A549 (cell line): ENCODE measurements at regions not wholly inside any gene's neighbourhood (a gene's known extent, or its start where the extent isn't known, plus 50 kb on each side); places are given as distances from the start of the nearest gene placed in this dataset.

Source experiments
- MAZ ChIP-seq: fragments of 150-350 bp; IDR thresholded peaks from 2 replicates; pipeline ENCODE4 v1.6.1; 2014; ENCODE audit warnings: antibody characterized with exemption, low read depth, low read length, borderline replicate concordance
- PBX3 ChIP-seq: IDR thresholded peaks from 2 replicates; pipeline ENCODE4 v1.6.1; 2012
- PHF8 ChIP-seq: fragments of 200-600 bp; sonication (generic); IDR thresholded peaks from 2 replicates; pipeline ENCODE4 v1.6.1; 2016; ENCODE audit warnings: low read depth, mild to moderate bottlenecking, antibody characterized with exemption, moderate library complexity, borderline replicate concordance
- POLR2A ChIP-seq: IDR thresholded peaks from 2 replicates; pipeline ENCODE4 v1.6.1; 2012; ENCODE audit warnings: mild to moderate bottlenecking, low read length
- POLR2AphosphoS2 ChIP-seq: conservative IDR thresholded peaks from 2 replicates; pipeline ENCODE4 v1.6.1; 2012; ENCODE audit warnings: low read length, improper control_type of control experiment, inconsistent platforms
- RAD21 ChIP-seq, 2 experiments: fragments of >200 bp in 1 of 2; sonication (Bioruptor Twin) in 1 of 2; formaldehyde crosslinking in 1 of 2; IDR thresholded peaks in 1 of 2; conservative IDR thresholded peaks in 1 of 2; 2 replicates in 1 of 2; 3 replicates in 1 of 2; pipeline ENCODE4 v1.6.1; 2012 to 2018; ENCODE audit warnings: inconsistent platforms in 1 of 2
- SMC3 ChIP-seq: fragments of >200 bp; sonication (Bioruptor Twin); formaldehyde crosslinking; IDR thresholded peaks from 3 replicates; pipeline ENCODE4 v1.6.1; 2018; ENCODE audit warnings: inconsistent platforms
- TP53 ChIP-seq: fragments of 250-450 bp; sonication (Bioruptor Pico); IDR thresholded peaks from 2 replicates; pipeline ENCODE4 v1.5.0; 2021; ENCODE audit warnings: mild to moderate bottlenecking, moderate library complexity
- TF ChIP-seq, protein P1 (sequence below): fragments of >200 bp; sonication (Bioruptor Twin); formaldehyde crosslinking; IDR thresholded peaks from 3 replicates; pipeline ENCODE4 v1.5.1; 2016

DNA sequence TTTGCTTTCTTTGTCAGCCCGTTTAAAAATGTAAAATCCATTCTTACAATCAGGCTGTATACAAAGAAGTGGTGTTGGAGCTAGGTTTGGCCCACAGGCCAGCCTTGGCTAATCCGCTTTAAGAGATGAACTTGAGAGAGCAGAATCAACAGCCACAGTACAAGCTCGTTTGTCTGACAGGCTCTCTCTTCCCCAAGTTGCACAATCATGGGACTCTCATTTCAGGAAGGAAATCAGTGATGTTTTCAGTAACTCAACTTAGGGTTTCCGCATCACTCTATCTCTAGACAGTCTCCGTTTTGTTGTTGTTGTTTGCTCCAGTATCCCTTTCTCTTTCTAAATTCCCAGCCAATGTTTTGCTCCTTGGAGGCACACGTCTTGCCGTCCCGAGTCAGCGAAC lies 582.0 kb upstream of the MKI67 start:
- no peak for TF ChIP-seq POLR2AphosphoS2
- TF ChIP-seq RAD21 (conservative IDR thresholded peaks at IDR 0.05 in 1 of 2, IDR thresholded peaks at IDR 0.05 in 1 of 2), result no peak
- TF ChIP-seq PBX3, result no peak
- no peak for TF ChIP-seq TP53 (CRISPR knock-in tag)
- TF ChIP-seq PHF8, result no peak
- no peak for TF ChIP-seq POLR2A
- TF ChIP-seq, protein P1, sequence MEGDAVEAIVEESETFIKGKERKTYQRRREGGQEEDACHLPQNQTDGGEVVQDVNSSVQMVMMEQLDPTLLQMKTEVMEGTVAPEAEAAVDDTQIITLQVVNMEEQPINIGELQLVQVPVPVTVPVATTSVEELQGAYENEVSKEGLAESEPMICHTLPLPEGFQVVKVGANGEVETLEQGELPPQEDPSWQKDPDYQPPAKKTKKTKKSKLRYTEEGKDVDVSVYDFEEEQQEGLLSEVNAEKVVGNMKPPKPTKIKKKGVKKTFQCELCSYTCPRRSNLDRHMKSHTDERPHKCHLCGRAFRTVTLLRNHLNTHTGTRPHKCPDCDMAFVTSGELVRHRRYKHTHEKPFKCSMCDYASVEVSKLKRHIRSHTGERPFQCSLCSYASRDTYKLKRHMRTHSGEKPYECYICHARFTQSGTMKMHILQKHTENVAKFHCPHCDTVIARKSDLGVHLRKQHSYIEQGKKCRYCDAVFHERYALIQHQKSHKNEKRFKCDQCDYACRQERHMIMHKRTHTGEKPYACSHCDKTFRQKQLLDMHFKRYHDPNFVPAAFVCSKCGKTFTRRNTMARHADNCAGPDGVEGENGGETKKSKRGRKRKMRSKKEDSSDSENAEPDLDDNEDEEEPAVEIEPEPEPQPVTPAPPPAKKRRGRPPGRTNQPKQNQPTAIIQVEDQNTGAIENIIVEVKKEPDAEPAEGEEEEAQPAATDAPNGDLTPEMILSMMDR, result no peak
- TF ChIP-seq SMC3, result no peak
- no peak for TF ChIP-seq MAZ
